ENCODE measurements at regions not wholly inside any gene's neighbourhood (a gene's known extent, or its start where the extent isn't known, plus 50 kb on each side); places are given as distances from the start of the nearest gene placed in this dataset.

GRCh38 chr18:27724362-27724761, 452.6 kb downstream of the CDH2 start:
- peak overlapping the region; percentile 74 for H3K27ac Mint-ChIP-seq
- H3K4me1 Mint-ChIP-seq, result peaks cover 24% of the 10 kb centered on the region
- peaks cover 3% of the 10 kb centered on the region for H3K27me3 Mint-ChIP-seq (ENCODE audit: low read depth, poor library complexity)
- no peak for DNase-seq
- H3K9me3 Mint-ChIP-seq, result peaks cover 28% of the 10 kb centered on the region
- H3K36me3 Mint-ChIP-seq (ENCODE audit: low read depth), result peaks cover 6% of the 10 kb centered on the region
- H3K4me3 Mint-ChIP-seq, result no peak overlapping the region
- TF ChIP-seq, protein P1, sequence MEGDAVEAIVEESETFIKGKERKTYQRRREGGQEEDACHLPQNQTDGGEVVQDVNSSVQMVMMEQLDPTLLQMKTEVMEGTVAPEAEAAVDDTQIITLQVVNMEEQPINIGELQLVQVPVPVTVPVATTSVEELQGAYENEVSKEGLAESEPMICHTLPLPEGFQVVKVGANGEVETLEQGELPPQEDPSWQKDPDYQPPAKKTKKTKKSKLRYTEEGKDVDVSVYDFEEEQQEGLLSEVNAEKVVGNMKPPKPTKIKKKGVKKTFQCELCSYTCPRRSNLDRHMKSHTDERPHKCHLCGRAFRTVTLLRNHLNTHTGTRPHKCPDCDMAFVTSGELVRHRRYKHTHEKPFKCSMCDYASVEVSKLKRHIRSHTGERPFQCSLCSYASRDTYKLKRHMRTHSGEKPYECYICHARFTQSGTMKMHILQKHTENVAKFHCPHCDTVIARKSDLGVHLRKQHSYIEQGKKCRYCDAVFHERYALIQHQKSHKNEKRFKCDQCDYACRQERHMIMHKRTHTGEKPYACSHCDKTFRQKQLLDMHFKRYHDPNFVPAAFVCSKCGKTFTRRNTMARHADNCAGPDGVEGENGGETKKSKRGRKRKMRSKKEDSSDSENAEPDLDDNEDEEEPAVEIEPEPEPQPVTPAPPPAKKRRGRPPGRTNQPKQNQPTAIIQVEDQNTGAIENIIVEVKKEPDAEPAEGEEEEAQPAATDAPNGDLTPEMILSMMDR (IDR thresholded peaks at IDR 0.05), result no peak

DNA sequence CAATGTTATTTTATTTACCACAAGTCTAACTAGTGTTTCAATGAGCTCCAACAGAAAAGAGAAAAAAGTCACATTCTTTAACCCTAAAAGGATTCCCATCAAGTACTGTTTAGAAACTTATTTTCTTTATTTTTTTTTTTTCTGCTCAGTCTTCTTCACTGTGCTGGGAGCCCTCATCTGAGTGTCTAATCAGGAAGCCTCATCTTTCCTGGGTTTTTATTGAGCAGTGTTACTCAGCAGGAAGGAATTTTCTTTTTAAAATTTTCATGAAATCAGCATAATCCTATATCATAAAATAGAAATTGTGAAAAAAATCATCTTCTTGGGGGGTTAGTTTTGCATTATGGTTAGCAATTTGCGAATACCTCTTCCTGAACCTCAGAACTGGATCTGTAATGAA, 453.8 kb downstream of the CDH2 start:
- peaks cover 16% of the 10 kb centered on the region for H3K9me3 Mint-ChIP-seq
- peaks cover 2% of the 10 kb centered on the region for H3K27me3 Mint-ChIP-seq (ENCODE audit: low read depth, poor library complexity)
- peaks cover 6% of the 10 kb centered on the region for H3K36me3 Mint-ChIP-seq (ENCODE audit: low read depth)
- TF ChIP-seq, protein P1 (IDR thresholded peaks at IDR 0.05), result no peak
- peak overlapping the region; percentile 69 for H3K27ac Mint-ChIP-seq
- peaks cover 24% of the 10 kb centered on the region for H3K4me1 Mint-ChIP-seq
- DNase-seq, result no peak
- no peak overlapping the region for H3K4me3 Mint-ChIP-seq

DNA sequence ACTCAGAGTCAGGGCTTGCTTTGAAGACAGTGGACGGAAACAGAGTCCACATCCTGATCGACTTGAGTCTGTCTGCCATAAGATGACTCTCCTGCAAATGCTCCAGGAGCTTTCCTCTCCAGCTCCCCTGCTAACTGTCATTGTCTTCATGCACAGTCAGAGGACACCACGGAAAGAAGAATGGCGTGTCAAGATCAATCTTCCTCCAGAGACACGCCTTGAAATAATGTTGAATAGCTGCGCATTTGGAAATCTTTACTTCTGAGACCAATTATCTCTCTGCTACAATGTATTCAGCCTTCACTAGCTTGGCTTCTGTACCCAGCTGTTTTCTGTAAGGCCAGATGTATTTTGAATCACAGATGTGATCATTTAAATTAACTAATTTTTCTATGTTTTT, 457.2 kb downstream of the CDH2 start:
- no peak overlapping the region for H3K27ac Mint-ChIP-seq
- H3K9me3 Mint-ChIP-seq, result peaks cover 6% of the 10 kb centered on the region
- no peak for DNase-seq
- H3K36me3 Mint-ChIP-seq (ENCODE audit: low read depth), result peaks cover 11% of the 10 kb centered on the region
- TF ChIP-seq, protein P1 (IDR thresholded peaks at IDR 0.05), result no peak
- no peaks in the 10 kb centered on the region for H3K27me3 Mint-ChIP-seq (ENCODE audit: low read depth, poor library complexity)
- H3K4me3 Mint-ChIP-seq, result no peak overlapping the region
- H3K4me1 Mint-ChIP-seq, result peaks cover 17% of the 10 kb centered on the region

- H3K27ac Mint-ChIP-seq, result no peak overlapping the region
- peaks cover 12% of the 10 kb centered on the region for H3K36me3 Mint-ChIP-seq (ENCODE audit: low read depth)
- peaks cover 7% of the 10 kb centered on the region for H3K9me3 Mint-ChIP-seq
- H3K4me1 Mint-ChIP-seq, result peaks cover 19% of the 10 kb centered on the region
- no peak overlapping the region for H3K4me3 Mint-ChIP-seq
- TF ChIP-seq, protein P1 (IDR thresholded peaks at IDR 0.05), result no peak
- H3K27me3 Mint-ChIP-seq (ENCODE audit: low read depth, poor library complexity), result no peaks in the 10 kb centered on the region
- DNase-seq, result no peak
These were observed 459.1 kb downstream of the CDH2 start for GRCh38 chr18:27717816-27718215.

- H3K27ac Mint-ChIP-seq, result no peak overlapping the region
These were observed 459.7 kb downstream of the CDH2 start for GRCh38 chr18:27717250-27717649.

DNA sequence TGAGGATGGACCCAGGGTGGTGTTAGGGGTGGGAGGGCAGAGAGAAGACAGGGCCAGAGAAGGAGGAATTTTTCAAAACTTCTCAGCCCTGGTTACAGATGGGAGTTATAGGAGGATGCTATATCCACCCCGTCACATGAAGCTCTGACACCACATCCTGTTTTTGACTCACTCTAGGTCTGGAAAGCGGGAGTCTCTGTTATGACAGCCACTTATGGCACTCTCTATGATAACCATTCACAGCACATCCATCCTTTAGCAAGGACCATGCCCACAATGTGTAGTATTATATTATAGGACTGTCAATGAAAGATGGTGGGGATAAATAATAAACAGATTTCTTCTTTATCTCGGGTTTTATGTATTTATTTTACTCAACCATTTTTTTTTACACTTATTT, 461.2 kb downstream of the CDH2 start:
- no peaks in the 10 kb centered on the region for H3K27me3 Mint-ChIP-seq (ENCODE audit: low read depth, poor library complexity)
- no peak overlapping the region for H3K27ac Mint-ChIP-seq
- no peak for DNase-seq
- TF ChIP-seq, protein P1 (IDR thresholded peaks at IDR 0.05), result no peak
- H3K9me3 Mint-ChIP-seq, result peaks cover 16% of the 10 kb centered on the region
- peaks cover 15% of the 10 kb centered on the region for H3K36me3 Mint-ChIP-seq (ENCODE audit: low read depth)
- peaks cover 40% of the 10 kb centered on the region for H3K4me1 Mint-ChIP-seq
- H3K4me3 Mint-ChIP-seq, result no peak overlapping the region

More at GRCh38 chr18:27717250-27717649, 459.7 kb downstream of the CDH2 start:
- Mint-ChIP-seq H3K4me3 (no peak overlapping the region), H3K4me1 (peaks cover 25% of the 10 kb centered on the region), H3K9me3 (peaks cover 7% of the 10 kb centered on the region), H3K36me3 (ENCODE audit: low read depth) (peaks cover 12% of the 10 kb centered on the region), H3K27me3 (ENCODE audit: low read depth, poor library complexity) (no peaks in the 10 kb centered on the region)
- no peak for DNase-seq
- TF ChIP-seq, protein P1 (IDR thresholded peaks at IDR 0.05), result no peak

Data from nephron progenitor cell (in vitro differentiated cells).